RWPE2 (cell line): ENCODE measurements at regions not wholly inside any gene's neighbourhood (a gene's known extent, or its start where the extent isn't known, plus 50 kb on each side); places are given as distances from the start of the nearest gene placed in this dataset.

Experiments used
- ATAC-seq: fragments of 200-7000 bp; cut with Tn5 transposase; 3 replicates; pipeline ENCODE4 v1.9.1; 2021; ENCODE audit warnings: low read depth
- DNase-seq: peaks from one replicate; pipeline ENCODE4 v3.0.0-alpha.2; 2020; ENCODE audit warnings: low spot score
- H3K27ac ChIP-seq: fragments of 450-650 bp; 2 replicates; pipeline ENCODE4 v1.5.1; 2017; ENCODE audit warnings: mild to moderate bottlenecking; ENCODE audit not compliant: poor library complexity, severe bottlenecking
- H3K27me3 ChIP-seq: fragments of 250-450 bp; sonication (Bioruptor Pico); 2 replicates; pipeline ENCODE4 v1.5.1; 2021; ENCODE audit warnings: mild to moderate bottlenecking, moderate library complexity; ENCODE audit not compliant: insufficient read depth, poor library complexity, severe bottlenecking
- H3K36me3 ChIP-seq: fragments of 250-450 bp; sonication (Bioruptor Pico); 2 replicates; pipeline ENCODE4 v1.5.1; 2020; ENCODE audit warnings: low read depth, mild to moderate bottlenecking, moderate library complexity
- H3K4me1 ChIP-seq: fragments of 250-450 bp; sonication (Bioruptor Pico); 2 replicates; pipeline ENCODE4 v1.5.1; 2021; ENCODE audit warnings: mild to moderate bottlenecking, moderate library complexity; ENCODE audit not compliant: insufficient read depth, poor library complexity, severe bottlenecking
- H3K4me3 ChIP-seq: fragments of 250-450 bp; sonication (Bioruptor Pico); 2 replicates; pipeline ENCODE4 v1.5.1; 2021; ENCODE audit warnings: mild to moderate bottlenecking, moderate library complexity; ENCODE audit not compliant: severe bottlenecking
- H3K9me3 ChIP-seq: fragments of 250-450 bp; sonication (Bioruptor Pico); 2 replicates; pipeline ENCODE4 v1.5.1; 2021; ENCODE audit warnings: mild to moderate bottlenecking, moderate library complexity; ENCODE audit not compliant: severe bottlenecking
- CTCF ChIP-seq: fragments of 450-650 bp; IDR thresholded peaks from one replicate; pipeline ENCODE4 v1.5.1; 2017; ENCODE audit warnings: mild to moderate bottlenecking, moderate library complexity; ENCODE audit not compliant: poor library complexity, severe bottlenecking

DNA sequence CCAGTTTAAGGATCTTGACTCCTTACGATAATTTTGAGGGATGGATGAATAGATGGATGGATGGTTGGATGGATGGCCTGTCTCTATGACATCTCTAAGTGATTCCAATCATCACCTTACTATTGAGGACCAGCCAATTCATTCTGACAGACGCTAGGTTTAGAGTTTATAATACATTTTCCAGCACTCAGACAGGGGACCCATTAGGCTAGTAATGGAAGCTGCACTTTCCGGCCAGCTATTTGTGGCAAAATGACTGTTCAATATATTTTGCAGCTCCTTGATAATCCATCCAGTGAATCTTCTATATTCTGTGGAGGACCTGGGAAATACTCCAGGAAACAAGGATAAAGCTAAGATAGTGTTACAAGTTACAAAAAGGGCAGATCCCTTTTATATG lies 262.9 kb downstream of the TDRD15 start:
- no peak overlapping the region for H3K27ac ChIP-seq
- no peak overlapping the region for H3K4me3 ChIP-seq
- no peaks in the 10 kb centered on the region for H3K36me3 ChIP-seq
- no peaks in the 10 kb centered on the region for H3K4me1 ChIP-seq
- no peak for ATAC-seq
- peaks cover 3% of the 10 kb centered on the region for H3K9me3 ChIP-seq
- no peaks in the 10 kb centered on the region for H3K27me3 ChIP-seq
- no peak for TF ChIP-seq CTCF
- DNase-seq: no peak

- Histone ChIP-seq H3K27me3 (no peaks in the 10 kb centered on the region), H3K4me3 (no peak overlapping the region), H3K36me3 (no peaks in the 10 kb centered on the region), H3K4me1 (no peaks in the 10 kb centered on the region), H3K9me3 (peaks cover 3% of the 10 kb centered on the region), H3K27ac (no peak overlapping the region)
- no peak for ATAC-seq
- no peak for DNase-seq
- TF ChIP-seq CTCF: no peak
Observed at GRCh38 chr2:21392649-21393048, 268.9 kb downstream of the TDRD15 start.

- no peaks in the 10 kb centered on the region for H3K36me3 ChIP-seq
Observed at GRCh38 chr2:21393173-21393572, 269.4 kb downstream of the TDRD15 start.

GRCh38 chr2:21395366-21395765 lies 271.6 kb downstream of the TDRD15 start:
- DNase-seq (no peak), ATAC-seq (no peak)
- Histone ChIP-seq H3K4me1 (no peaks in the 10 kb centered on the region), H3K36me3 (no peaks in the 10 kb centered on the region), H3K9me3 (peaks cover 3% of the 10 kb centered on the region), H3K27me3 (no peaks in the 10 kb centered on the region), H3K4me3 (no peak overlapping the region), H3K27ac (no peak overlapping the region)
- TF ChIP-seq CTCF: peak; percentile 23

More at GRCh38 chr2:21393173-21393572, 269.4 kb downstream of the TDRD15 start:
- no peak overlapping the region for H3K27ac ChIP-seq
- peaks cover 3% of the 10 kb centered on the region for H3K9me3 ChIP-seq
- no peak for ATAC-seq
- no peak overlapping the region for H3K4me3 ChIP-seq
- H3K4me1 ChIP-seq: no peaks in the 10 kb centered on the region
- DNase-seq: no peak
- H3K27me3 ChIP-seq: no peaks in the 10 kb centered on the region
- TF ChIP-seq CTCF: no peak

- no peaks in the 10 kb centered on the region for H3K4me1 ChIP-seq
- no peak for TF ChIP-seq CTCF
- H3K27ac ChIP-seq: no peak overlapping the region
- H3K27me3 ChIP-seq: no peaks in the 10 kb centered on the region
- no peaks in the 10 kb centered on the region for H3K36me3 ChIP-seq
- DNase-seq: no peak
- H3K4me3 ChIP-seq: no peak overlapping the region
- H3K9me3 ChIP-seq: peaks cover 3% of the 10 kb centered on the region
- ATAC-seq: no peak
Observed at GRCh38 chr2:21396252-21396651, 272.5 kb downstream of the TDRD15 start.
